Vagina (tissue), 2 donors: ENCODE measurements at regions not wholly inside any gene's neighbourhood (a gene's known extent, or its start where the extent isn't known, plus 50 kb on each side); places are given as distances from the start of the nearest gene placed in this dataset.

Source experiments
- POLR2A ChIP-seq, 2 donors: fragments of 450-650 bp; IDR thresholded peaks; one replicate each; pipeline ENCODE4 v1.6.1; 2017; ENCODE audit warnings: antibody characterized with exemption in 2 of 2, mild to moderate bottlenecking in 2 of 2, moderate library complexity in 2 of 2
- POLR2AphosphoS5 ChIP-seq, 2 donors: sonication (generic); formaldehyde crosslinking; IDR thresholded peaks; one replicate each; pipeline ENCODE4 v1.9.0; 2017; ENCODE audit warnings: antibody characterized with exemption in 2 of 2, mild to moderate bottlenecking in 2 of 2, low read depth in 1 of 2; ENCODE audit not compliant: insufficient read depth in 1 of 2
- TF ChIP-seq, protein P1 (sequence below), 3 experiments: fragments of 450-650 bp in 2 of 3; fragments of 200-600 bp in 1 of 3; sonication (generic) in 1 of 3; IDR thresholded peaks; one replicate each; pipeline ENCODE4 v1.5.1; 2017 to 2019; ENCODE audit warnings: antibody characterized with exemption in 3 of 3, mild to moderate bottlenecking in 2 of 3, moderate library complexity in 2 of 3

DNA sequence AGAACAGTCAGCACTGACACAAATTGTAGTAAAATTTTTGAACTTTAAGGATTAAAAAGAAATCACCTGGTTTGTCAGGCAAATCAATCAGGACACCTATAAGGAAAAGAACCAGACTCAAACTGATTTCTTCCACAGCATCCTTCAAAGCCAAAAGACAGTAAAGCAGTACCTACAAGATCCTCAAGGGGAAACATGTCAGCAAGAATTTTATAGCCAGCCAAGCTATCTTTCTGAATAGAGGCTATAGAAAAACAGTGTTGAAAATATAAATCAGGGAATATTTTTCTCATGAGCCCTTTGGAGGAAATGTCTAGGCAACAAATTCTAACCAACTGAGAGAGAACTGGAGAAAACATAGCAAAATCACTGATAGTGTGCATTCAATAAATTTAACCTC lies 301.4 kb upstream of the UBE2E2 start:
- no peak for TF ChIP-seq POLR2A (IDR thresholded peaks at IDR 0.05)
- TF ChIP-seq, protein P1, sequence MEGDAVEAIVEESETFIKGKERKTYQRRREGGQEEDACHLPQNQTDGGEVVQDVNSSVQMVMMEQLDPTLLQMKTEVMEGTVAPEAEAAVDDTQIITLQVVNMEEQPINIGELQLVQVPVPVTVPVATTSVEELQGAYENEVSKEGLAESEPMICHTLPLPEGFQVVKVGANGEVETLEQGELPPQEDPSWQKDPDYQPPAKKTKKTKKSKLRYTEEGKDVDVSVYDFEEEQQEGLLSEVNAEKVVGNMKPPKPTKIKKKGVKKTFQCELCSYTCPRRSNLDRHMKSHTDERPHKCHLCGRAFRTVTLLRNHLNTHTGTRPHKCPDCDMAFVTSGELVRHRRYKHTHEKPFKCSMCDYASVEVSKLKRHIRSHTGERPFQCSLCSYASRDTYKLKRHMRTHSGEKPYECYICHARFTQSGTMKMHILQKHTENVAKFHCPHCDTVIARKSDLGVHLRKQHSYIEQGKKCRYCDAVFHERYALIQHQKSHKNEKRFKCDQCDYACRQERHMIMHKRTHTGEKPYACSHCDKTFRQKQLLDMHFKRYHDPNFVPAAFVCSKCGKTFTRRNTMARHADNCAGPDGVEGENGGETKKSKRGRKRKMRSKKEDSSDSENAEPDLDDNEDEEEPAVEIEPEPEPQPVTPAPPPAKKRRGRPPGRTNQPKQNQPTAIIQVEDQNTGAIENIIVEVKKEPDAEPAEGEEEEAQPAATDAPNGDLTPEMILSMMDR (IDR thresholded peaks at IDR 0.05): no peak
- TF ChIP-seq POLR2AphosphoS5 (IDR thresholded peaks at IDR 0.05; ENCODE audit: insufficient read depth in 1 of 2, low read depth in 1 of 2): no peak
